K562 (cell line): ENCODE measurements at regions not wholly inside any gene's neighbourhood (a gene's known extent, or its start where the extent isn't known, plus 50 kb on each side); places are given as distances from the start of the nearest gene placed in this dataset.

Experiments used
- ATAC-seq: fragments of 200-7000 bp; cut with Tn5 transposase; 3 replicates; pipeline ENCODE4 v1.9.1; 2020; ENCODE audit warnings: moderate library complexity
- BruUV-seq: library from RNA; stranded (reverse); fragments of 400-500 nt; replicated peaks from 2 replicates; lab custom pipeline; 2021; lab: Mats Ljungman, UMichigan
- CTCF ChIA-PET: fragments of 300-600 bp; formaldehyde crosslinking; extraction: SDS; loops from one replicate; lab custom pipeline; 2021; ENCODE audit warnings: low intra/inter-chr PET ratio; lab: Yijun Ruan, JAX
- POLR2A ChIA-PET: fragments of 300-600, 350-650 bp; sonication (Branson Sonifier 250); formaldehyde crosslinking; extraction: SDS; loops from one replicate; lab custom pipeline; 2021; ENCODE audit warnings: antibody characterized with exemption, inconsistent platforms; lab: Yijun Ruan, JAX
- DNase-seq, 4 experiments: peaks; one replicate each; pipeline versions ENCODE4 v3.0.0 to v3.0.0-alpha.2; 2011 to 2018; ENCODE audit warnings: low spot score in 3 of 4, mixed read lengths in 3 of 4; ENCODE audit errors: extremely low read depth in 1 of 4
- FAIRE-seq: peaks from 2 replicates; lab custom pipeline; 2011; peaks lifted over from hg19 to GRCh38; lab: Jason Lieb, UNC
- H2AFZ ChIP-seq: 2 replicates; pipeline ENCODE4 v1.6.0; 2011; ENCODE audit warnings: low read depth, low read length, control low read depth, inconsistent platforms
- H3K27ac ChIP-seq: fragments of 200-600 bp; 3 replicates; pipeline ENCODE4 v1.8.0; 2011; ENCODE audit warnings: low read depth, mild to moderate bottlenecking, control low read depth, inconsistent platforms, low read length, moderate library complexity, mixed read lengths; ENCODE audit errors: extremely low read depth
- H3K27me3 ChIP-seq, 2 experiments: fragments of 300-600 bp in 1 of 2; 2 replicates in 1 of 2; 3 replicates in 1 of 2; pipeline versions ENCODE4 v1.6.0 to v1.8.0; 2011; ENCODE audit warnings: inconsistent platforms in 2 of 2, low read length in 2 of 2, mild to moderate bottlenecking in 1 of 2, mixed read lengths in 1 of 2, moderate library complexity in 1 of 2; ENCODE audit not compliant: control insufficient read depth in 2 of 2, insufficient read depth in 2 of 2
- H3K36me3 ChIP-seq: fragments of 300-600 bp; 3 replicates; pipeline ENCODE4 v1.8.0; 2011; ENCODE audit warnings: mild to moderate bottlenecking, low read length, inconsistent platforms; ENCODE audit not compliant: control insufficient read depth, insufficient read depth
- H3K4me1 ChIP-seq, 2 experiments: fragments of 200-600 bp in 1 of 2; replicated peaks in 1 of 2; 2 replicates in 1 of 2; 3 replicates in 1 of 2; pipeline versions ENCODE4 v1.5.1 to v1.8.0; 2011; ENCODE audit warnings: inconsistent platforms in 2 of 2, low read length in 2 of 2, mild to moderate bottlenecking in 1 of 2, mixed read lengths in 1 of 2, moderate library complexity in 1 of 2; ENCODE audit not compliant: control insufficient read depth in 2 of 2, insufficient read depth in 2 of 2
- H3K4me2 ChIP-seq: 2 replicates; pipeline ENCODE4 v1.6.1; 2011; ENCODE audit warnings: low read length, control low read depth, inconsistent platforms, mixed read lengths; ENCODE audit not compliant: insufficient read depth
- H3K4me3 ChIP-seq: fragments of 200-600 bp; sonication (generic), shearing (Covaris generic); 2 replicates; pipeline ENCODE4 v1.5.1; 2016; ENCODE audit warnings: control low read depth, inconsistent platforms
- H3K79me2 ChIP-seq: fragments of 200-600 bp; 3 replicates; pipeline ENCODE4 v1.8.0; 2011; ENCODE audit warnings: low read length, inconsistent platforms; ENCODE audit not compliant: control insufficient read depth, insufficient read depth
- H3K9ac ChIP-seq, 2 experiments: 2 replicates each; pipeline versions ENCODE4 v1.6.0 to v1.6.1; 2011; ENCODE audit warnings: low read depth in 2 of 2, low read length in 2 of 2, control low read depth in 1 of 2, inconsistent platforms in 1 of 2, mild to moderate bottlenecking in 1 of 2, mixed read lengths in 1 of 2; ENCODE audit not compliant: insufficient read depth in 1 of 2
- H3K9me1 ChIP-seq: one replicate; pipeline ENCODE4 v1.6.0; 2011; ENCODE audit warnings: inconsistent platforms, mild to moderate bottlenecking, low read length, moderate library complexity; ENCODE audit not compliant: control insufficient read depth, insufficient read depth
- H3K9me3 ChIP-seq: replicated peaks from 2 replicates; pipeline ENCODE4 v1.5.1; 2011; ENCODE audit warnings: low read depth, low read length, inconsistent platforms; ENCODE audit not compliant: control insufficient read depth, insufficient read depth
- H4K20me1 ChIP-seq: replicated peaks from 2 replicates; pipeline ENCODE4 v1.6.1; 2011; ENCODE audit warnings: low read length, inconsistent platforms, mixed read lengths; ENCODE audit not compliant: control insufficient read depth, insufficient read depth
- HBP1 ChIP-seq: fragments of 450-650 bp; formaldehyde crosslinking; IDR thresholded peaks from 2 replicates; pipeline ENCODE4 v1.4.0; 2022; ENCODE audit warnings: missing genetic modification characterization
- KLF13 ChIP-seq: fragments of 450-650 bp; IDR thresholded peaks from 2 replicates; pipeline ENCODE4 v1.6.1; 2016; ENCODE audit warnings: missing genetic modification characterization, low read depth, mild to moderate bottlenecking, missing compliant biosample characterization, moderate library complexity, borderline replicate concordance
- MECOM ChIP-seq: fragments of 250-450 bp; sonication (Bioruptor Pico); IDR thresholded peaks from 2 replicates; pipeline ENCODE4 v1.8.0; 2022; ENCODE audit warnings: inconsistent platforms
- SMARCB1 ChIP-seq: IDR thresholded peaks from 2 replicates; pipeline ENCODE4 v1.6.1; 2011; ENCODE audit warnings: improper control_type of control experiment, low read depth; ENCODE audit not compliant: insufficient read length
- ZNF407 ChIP-seq: fragments of 450-650 bp; IDR thresholded peaks from 2 replicates; pipeline ENCODE4 v1.6.1; 2016; ENCODE audit warnings: low read depth
- ZNF408 ChIP-seq: fragments of 250-450 bp; sonication (Bioruptor Pico); IDR thresholded peaks from 2 replicates; pipeline ENCODE4 v1.4.0; 2020; ENCODE audit warnings: low read depth, mild to moderate bottlenecking, moderate library complexity
- ZNF584 ChIP-seq: fragments of 200-800 bp; sonication (Bioruptor generic); IDR thresholded peaks from 2 replicates; pipeline ENCODE4 v1.6.1; 2016; ENCODE audit warnings: low read depth, mild to moderate bottlenecking, missing genetic modification characterization, missing compliant biosample characterization
- WGBS: fragments of 100-300 bp; shearing (Covaris generic); methylation state at CpG from one replicate; pipeline ENCODE4 v1.1.6; 2016; ENCODE audit warnings: low coverage, mixed read lengths; ENCODE audit not compliant: insufficient coverage; ENCODE audit errors: missing lambda C conversion rate; 5-methylcytosine and 5-hydroxymethylcytosine counted together
- in situ Hi-C: fragments of 300-500 bp; cut with MboI; formaldehyde crosslinking; loops from 4 replicates; pipeline ENCODE4 v1.15.0; 2018; ENCODE audit warnings: inconsistent platforms, mixed read lengths
- intact Hi-C: fragments of 100-400 bp; cut with micrococcal nuclease; formaldehyde crosslinking; loops from 2 replicates; pipeline ENCODE4 v1.14.2; 2022

- no peaks in the 10 kb centered on the region for H3K9me3 ChIP-seq
- no peak for ATAC-seq
- TF ChIP-seq MECOM (CRISPR knock-in tag) (no peak), HBP1 (CRISPR knock-in tag) (no peak), ZNF584 (CRISPR knock-in tag) (no peak), SMARCB1 (no peak), KLF13 (tag) (no peak), ZNF407 (no peak), ZNF408 (CRISPR knock-in tag) (no peak)
- BruUV-seq, result no TSS peak
- WGBS, result 0% methylated on average over 3 of the region's 3 CpGs
- ChIA-PET CTCF (no interaction called here), POLR2A (no interaction called here)
- H2AFZ ChIP-seq, result no peak overlapping the region
- no peaks in the 10 kb centered on the region for H3K36me3 ChIP-seq
- no peaks in the 10 kb centered on the region for H3K79me2 ChIP-seq
- H3K27me3 ChIP-seq, result peaks cover 6 to 41% of the 10 kb centered on the region in 2 experiments; a peak in 4 of 5 replicates
- H3K4me2 ChIP-seq, result no peak overlapping the region
- H3K9ac ChIP-seq, result no peak overlapping the region
- no peak for FAIRE-seq
- in situ Hi-C loops, result no loop called here
- H4K20me1 ChIP-seq, result no peaks in the 10 kb centered on the region
- no peak overlapping the region for H3K27ac ChIP-seq
- no peak overlapping the region for H3K4me3 ChIP-seq
- no peaks in the 10 kb centered on the region for H3K4me1 ChIP-seq
- no peak for DNase-seq
- intact Hi-C loops, result no loop called here
- no peaks in the 10 kb centered on the region for H3K9me1 ChIP-seq
Measured at GRCh38 chr9:108184941-108185340, 670.8 kb downstream of the ACTL7B start.
